Naive thymus-derived CD4-positive, alpha-beta T cell (primary cell): ENCODE measurements at regions not wholly inside any gene's neighbourhood (a gene's known extent, or its start where the extent isn't known, plus 50 kb on each side); places are given as distances from the start of the nearest gene placed in this dataset.
"Not testable (repeated sequence)": the region's sequence is repeated elsewhere in the genome, so short reads cannot be mapped to it uniquely, and the experiment has no call there.

Experiments used
- ATAC-seq: fragments of 150-1000 bp; cut with Tn5 transposase; 2 replicates; pipeline ENCODE4 v1.10.0; 2021; ENCODE audit warnings: mild to moderate bottlenecking, moderate library complexity
- CTCF ChIA-PET: fragments of 350-600 bp; sonication (Branson Sonifier 250); formaldehyde crosslinking; loops from one replicate; lab custom pipeline; 2021; ENCODE audit warnings: antibody characterized with exemption; lab: Charles Lee
- POLR2A ChIA-PET: fragments of 350-600 bp; sonication (Branson Sonifier 250); formaldehyde crosslinking; loops from one replicate; lab custom pipeline; 2021; ENCODE audit warnings: antibody characterized with exemption, inconsistent platforms; lab: Charles Lee
- DNase-seq, 9 donors: peaks; one replicate each; pipeline versions ENCODE4 v3.0.0 to v3.0.0-alpha.2; 2020 to 2022; ENCODE audit warnings: mixed read lengths in 1 of 9
- H3K27ac ChIP-seq: one replicate; pipeline ENCODE4 v1.7.0; 2013; ENCODE audit warnings: mild to moderate bottlenecking, low read depth, low read length, moderate library complexity
- H3K27me3 ChIP-seq, 2 donors: one replicate each; pipeline ENCODE4 v1.7.0; 2013; ENCODE audit warnings: low read length in 2 of 2, mild to moderate bottlenecking in 2 of 2, moderate library complexity in 2 of 2; ENCODE audit not compliant: control insufficient read depth in 2 of 2, insufficient read depth in 2 of 2
- H3K36me3 ChIP-seq, 3 experiments: 1 replicate in 2 of 3; 2 replicates in 1 of 3; pipeline ENCODE4 v1.7.0; 2013; ENCODE audit warnings: low read length in 3 of 3, mild to moderate bottlenecking in 3 of 3, moderate library complexity in 1 of 3; ENCODE audit not compliant: insufficient read depth in 3 of 3, control insufficient read depth in 2 of 3
- H3K4me1 ChIP-seq, 2 donors: one replicate each; pipeline ENCODE4 v1.7.0; 2013; ENCODE audit warnings: low read length in 2 of 2, mild to moderate bottlenecking in 2 of 2, moderate library complexity in 1 of 2; ENCODE audit not compliant: control insufficient read depth in 2 of 2, insufficient read depth in 2 of 2
- H3K4me3 ChIP-seq: 2 replicates; pipeline ENCODE4 v1.7.0; 2013; ENCODE audit warnings: mild to moderate bottlenecking, low read length
- H3K9me3 ChIP-seq, 3 experiments: 1 replicate in 2 of 3; 2 replicates in 1 of 3; pipeline ENCODE4 v1.7.0; 2013; ENCODE audit warnings: low read length in 3 of 3; ENCODE audit not compliant: control insufficient read depth in 2 of 3
- H3K27ac Mint-ChIP-seq, 9 donors: one replicate each; pipeline ENCODE4 v1.8.0; 2020 to 2022; ENCODE audit warnings: mixed read lengths in 9 of 9, mild to moderate bottlenecking in 8 of 9, moderate library complexity in 5 of 9, inconsistent platforms in 2 of 9
- H3K27me3 Mint-ChIP-seq, 5 donors: one replicate each; pipeline ENCODE4 v1.8.0; 2021 to 2022; ENCODE audit warnings: mixed read lengths in 5 of 5, mild to moderate bottlenecking in 1 of 5
- H3K36me3 Mint-ChIP-seq, 5 donors: one replicate each; pipeline ENCODE4 v1.8.0; 2020 to 2022; ENCODE audit warnings: mixed read lengths in 5 of 5, mild to moderate bottlenecking in 3 of 5, inconsistent platforms in 1 of 5
- H3K4me1 Mint-ChIP-seq, 7 donors: one replicate each; pipeline ENCODE4 v1.8.0; 2020 to 2022; ENCODE audit warnings: mixed read lengths in 7 of 7, mild to moderate bottlenecking in 3 of 7, inconsistent platforms in 1 of 7
- H3K4me3 Mint-ChIP-seq, 10 donors: one replicate each; pipeline ENCODE4 v1.8.0; 2020 to 2022; ENCODE audit warnings: mild to moderate bottlenecking in 10 of 10, mixed read lengths in 10 of 10, moderate library complexity in 6 of 10, inconsistent platforms in 2 of 10
- H3K9me3 Mint-ChIP-seq, 11 donors: one replicate each; pipeline ENCODE4 v1.8.0; 2020 to 2022; ENCODE audit warnings: mixed read lengths in 11 of 11, mild to moderate bottlenecking in 4 of 11, inconsistent platforms in 1 of 11, moderate library complexity in 1 of 11
- intact Hi-C, 2 donors: fragments of 100-400 bp; cut with micrococcal nuclease; formaldehyde crosslinking; loops; one replicate each; pipeline ENCODE4 v1.15.1; 2023

GRCh38 chr4:177185151-177185550, 124.5 kb upstream of the NEIL3 start:
- no peaks in the 10 kb centered on the region for H3K36me3 Mint-ChIP-seq
- no peaks in the 10 kb centered on the region for H3K9me3 Mint-ChIP-seq
- H3K9me3 ChIP-seq, result no peaks in the 10 kb centered on the region
- H3K27ac ChIP-seq, result no peak overlapping the region
- no peak overlapping the region for H3K4me3 ChIP-seq
- ChIA-PET CTCF (no interaction called here), POLR2A (no interaction called here)
- peaks cover 0 to 3% (median 0%) of the 10 kb centered on the region in 7 donors for H3K4me1 Mint-ChIP-seq
- H3K4me3 Mint-ChIP-seq, result no peak overlapping the region
- no peaks in the 10 kb centered on the region for H3K27me3 ChIP-seq
- no peak overlapping the region for H3K27ac Mint-ChIP-seq
- no peak for DNase-seq
- peaks cover 0 to 7% (median 0%) of the 10 kb centered on the region in 5 donors for H3K27me3 Mint-ChIP-seq
- intact Hi-C loops, result no loop called here
- H3K36me3 ChIP-seq, result no peaks in the 10 kb centered on the region
- H3K4me1 ChIP-seq, result no peaks in the 10 kb centered on the region
- no peak for ATAC-seq

GRCh38 chr4:177185579-177185978, 124.1 kb upstream of the NEIL3 start:
- Mint-ChIP-seq H3K36me3 (no peaks in the 10 kb centered on the region), H3K4me1 (peaks cover 0 to 3% (median 0%) of the 10 kb centered on the region in 7 donors), H3K9me3 (no peaks in the 10 kb centered on the region), H3K27ac (no peak overlapping the region), H3K4me3 (no peak overlapping the region), H3K27me3 (peaks cover 0 to 4% (median 0%) of the 10 kb centered on the region in 5 donors)
- ATAC-seq, result no peak
- no peaks in the 10 kb centered on the region for H3K36me3 ChIP-seq
- no peak for DNase-seq
- no peaks in the 10 kb centered on the region for H3K4me1 ChIP-seq
- H3K27me3 ChIP-seq, result no peaks in the 10 kb centered on the region
- H3K27ac ChIP-seq, result no peak overlapping the region
- no peaks in the 10 kb centered on the region for H3K9me3 ChIP-seq
- intact Hi-C loops, result no loop called here
- no peak overlapping the region for H3K4me3 ChIP-seq
- POLR2A ChIA-PET, result interaction anchor here (0.6 kb wide), 1 partner anchor 15 kb away, joined by 3 read pairs; no protein-coding TSS in a partner anchor
- CTCF ChIA-PET, result no interaction called here

- no peaks in the 10 kb centered on the region for H3K27me3 ChIP-seq
- POLR2A ChIA-PET, result no interaction called here
- Mint-ChIP-seq H3K27me3 (no peaks in the 10 kb centered on the region), H3K36me3 (no peaks in the 10 kb centered on the region), H3K4me3 (no peak overlapping the region), H3K27ac (no peak overlapping the region), H3K9me3 (peaks cover 0 to 4% (median 0%) of the 10 kb centered on the region in 11 donors), H3K4me1 (peaks cover 0 to 3% (median 0%) of the 10 kb centered on the region in 7 donors)
- no peak overlapping the region for H3K4me3 ChIP-seq
- no peaks in the 10 kb centered on the region for H3K9me3 ChIP-seq
- no peak for ATAC-seq
- DNase-seq, result no peak
- CTCF ChIA-PET, result no interaction called here
- H3K27ac ChIP-seq, result no peak overlapping the region
- no peaks in the 10 kb centered on the region for H3K36me3 ChIP-seq
- no peaks in the 10 kb centered on the region for H3K4me1 ChIP-seq
- intact Hi-C loops, result no loop called here
These were observed 122.3 kb upstream of the NEIL3 start for GRCh38 chr4:177187371-177187770.

GRCh38 chr4:177190995-177191580, 118.6 kb upstream of the NEIL3 start:
- no peaks in the 10 kb centered on the region for H3K4me1 Mint-ChIP-seq
- no peaks in the 10 kb centered on the region for H3K27me3 ChIP-seq
- H3K36me3 ChIP-seq, result no peaks in the 10 kb centered on the region
- no peak overlapping the region for H3K27ac ChIP-seq
- no peak overlapping the region for H3K27ac Mint-ChIP-seq
- no peaks in the 10 kb centered on the region for H3K9me3 ChIP-seq
- no peaks in the 10 kb centered on the region for H3K4me1 ChIP-seq
- intact Hi-C loops, result no loop called here
- H3K4me3 Mint-ChIP-seq, result no peak overlapping the region
- no peaks in the 10 kb centered on the region for H3K27me3 Mint-ChIP-seq
- CTCF ChIA-PET, result no interaction called here
- POLR2A ChIA-PET, result no interaction called here
- DNase-seq (no peak), ATAC-seq (no peak)
- H3K4me3 ChIP-seq, result no peak overlapping the region
- no peaks in the 10 kb centered on the region for H3K36me3 Mint-ChIP-seq
- H3K9me3 Mint-ChIP-seq, result peaks cover 0 to 4% (median 0%) of the 10 kb centered on the region in 11 donors

- H3K36me3 Mint-ChIP-seq, result no peaks in the 10 kb centered on the region
- ChIA-PET CTCF (no interaction called here), POLR2A (no interaction called here)
- Histone ChIP-seq H3K27ac (no peak overlapping the region), H3K9me3 (no peaks in the 10 kb centered on the region), H3K4me3 (no peak overlapping the region), H3K27me3 (no peaks in the 10 kb centered on the region), H3K4me1 (no peaks in the 10 kb centered on the region), H3K36me3 (no peaks in the 10 kb centered on the region)
- H3K9me3 Mint-ChIP-seq, result peaks cover 0 to 4% (median 0%) of the 10 kb centered on the region in 11 donors
- ATAC-seq (no peak), DNase-seq (no peak)
- no peaks in the 10 kb centered on the region for H3K27me3 Mint-ChIP-seq
- H3K4me3 Mint-ChIP-seq, result no peak overlapping the region
- no peaks in the 10 kb centered on the region for H3K4me1 Mint-ChIP-seq
- intact Hi-C loops, result no loop called here
- no peak overlapping the region for H3K27ac Mint-ChIP-seq
These were observed 118.1 kb upstream of the NEIL3 start for GRCh38 chr4:177191586-177191985.

- Mint-ChIP-seq H3K4me1 (no peaks in the 10 kb centered on the region), H3K27me3 (no peaks in the 10 kb centered on the region), H3K27ac (no peak overlapping the region), H3K4me3 (no peak overlapping the region), H3K36me3 (no peaks in the 10 kb centered on the region), H3K9me3 (peaks cover 0 to 4% (median 0%) of the 10 kb centered on the region in 11 donors)
- ChIA-PET POLR2A (no interaction called here), CTCF (no interaction called here)
- Histone ChIP-seq H3K27me3 (no peaks in the 10 kb centered on the region), H3K27ac (no peak overlapping the region), H3K36me3 (no peaks in the 10 kb centered on the region), H3K9me3 (no peaks in the 10 kb centered on the region), H3K4me3 (no peak overlapping the region), H3K4me1 (no peaks in the 10 kb centered on the region)
- DNase-seq (no peak), ATAC-seq (no peak)
- intact Hi-C loops, result no loop called here
These were observed 117.7 kb upstream of the NEIL3 start for GRCh38 chr4:177191991-177192390.

- H3K4me1 ChIP-seq, H3K4me1 Mint-ChIP-seq, H3K27me3 ChIP-seq, H3K4me3 Mint-ChIP-seq, H3K36me3 Mint-ChIP-seq, H3K27ac Mint-ChIP-seq, H3K36me3 ChIP-seq, DNase-seq, intact Hi-C loops, POLR2A ChIA-PET, H3K4me3 ChIP-seq, H3K27ac ChIP-seq, H3K27me3 Mint-ChIP-seq, ATAC-seq, H3K9me3 ChIP-seq: not testable (repeated sequence)
- peaks cover 0 to 12% (median 4%) of the 10 kb centered on the region in 11 donors for H3K9me3 Mint-ChIP-seq
- CTCF ChIA-PET, result interaction anchor here (0.6 kb wide), 1 partner anchor 742 kb away, joined by 3 read pairs; no protein-coding TSS in a partner anchor
These were observed 116.5 kb upstream of the NEIL3 start for GRCh38 chr4:177193024-177193715.
